OCI-LY3 (cell line): ENCODE measurements at regions not wholly inside any gene's neighbourhood (a gene's known extent, or its start where the extent isn't known, plus 50 kb on each side); places are given as distances from the start of the nearest gene placed in this dataset.

Source experiments
- H2AFZ ChIP-seq: fragments of 200-600, 300-600 bp; shearing (Covaris generic); 2 replicates; pipeline ENCODE4 v1.6.0; 2014; ENCODE audit warnings: antibody characterized with exemption, low read depth, low read length
- H3K27ac ChIP-seq: fragments of 200-600, 300-600 bp; sonication (generic); 2 replicates; pipeline ENCODE4 v1.5.1; 2014; ENCODE audit warnings: mild to moderate bottlenecking, low read length, moderate library complexity, mixed read lengths
- H3K27me3 ChIP-seq: fragments of 200-600, 300-600 bp; sonication (generic); 2 replicates; pipeline ENCODE4 v1.6.1; 2014; ENCODE audit warnings: low read depth, low read length, mixed read lengths
- H3K36me3 ChIP-seq: fragments of 200-600, 300-600 bp; sonication (generic); replicated peaks from 2 replicates; pipeline ENCODE3; 2014; ENCODE audit warnings: low read depth, low read length, mixed read lengths
- H3K4me1 ChIP-seq: fragments of 300-600, 200-600 bp; sonication (generic); 2 replicates; pipeline ENCODE4 v1.6.1; 2014; ENCODE audit warnings: low read length, mixed read lengths
- H3K4me2 ChIP-seq: fragments of 200-600, 300-600 bp; sonication (generic); 2 replicates; pipeline ENCODE4 v1.6.1; 2014; ENCODE audit warnings: low read length, mixed read lengths
- H3K4me3 ChIP-seq: fragments of 300-600, 200-600 bp; sonication (generic); 2 replicates; pipeline ENCODE4 v1.5.1; 2014; ENCODE audit warnings: antibody characterized with exemption, mild to moderate bottlenecking, low read length, moderate library complexity
- H3K79me2 ChIP-seq: fragments of 300-600, 200-600 bp; shearing (Covaris generic); 2 replicates; pipeline ENCODE4 v1.6.1; 2014; ENCODE audit warnings: mild to moderate bottlenecking, low read length, mixed read lengths
- H3K9ac ChIP-seq: fragments of 300-600, 200-600 bp; shearing (Covaris generic); 2 replicates; pipeline ENCODE4 v1.6.0; 2014; ENCODE audit warnings: mild to moderate bottlenecking, low read length, moderate library complexity
- H3K9me3 ChIP-seq: fragments of 200-600, 300-600 bp; shearing (Covaris generic); 2 replicates; pipeline ENCODE4 v1.6.1; 2014; ENCODE audit warnings: low read length, mixed read lengths; ENCODE audit not compliant: insufficient read depth
- H4K20me1 ChIP-seq: fragments of 200-600, 300-600 bp; sonication (generic); 2 replicates; pipeline ENCODE4 v1.6.1; 2016; ENCODE audit warnings: low read length, mixed read lengths; ENCODE audit not compliant: insufficient read depth
- EZH2phosphoT487 ChIP-seq: fragments of 200-600 bp; shearing (Covaris generic); IDR thresholded peaks from 2 replicates; pipeline ENCODE4 v1.6.1; 2018; ENCODE audit warnings: antibody characterized with exemption, mixed run types, low read depth
- TF ChIP-seq, protein P1 (sequence below): fragments of 200-600, 300-600 bp; sonication (generic); IDR thresholded peaks from 2 replicates; pipeline ENCODE4 v1.5.1; 2014; ENCODE audit warnings: antibody characterized with exemption, low read length, low read depth

DNA sequence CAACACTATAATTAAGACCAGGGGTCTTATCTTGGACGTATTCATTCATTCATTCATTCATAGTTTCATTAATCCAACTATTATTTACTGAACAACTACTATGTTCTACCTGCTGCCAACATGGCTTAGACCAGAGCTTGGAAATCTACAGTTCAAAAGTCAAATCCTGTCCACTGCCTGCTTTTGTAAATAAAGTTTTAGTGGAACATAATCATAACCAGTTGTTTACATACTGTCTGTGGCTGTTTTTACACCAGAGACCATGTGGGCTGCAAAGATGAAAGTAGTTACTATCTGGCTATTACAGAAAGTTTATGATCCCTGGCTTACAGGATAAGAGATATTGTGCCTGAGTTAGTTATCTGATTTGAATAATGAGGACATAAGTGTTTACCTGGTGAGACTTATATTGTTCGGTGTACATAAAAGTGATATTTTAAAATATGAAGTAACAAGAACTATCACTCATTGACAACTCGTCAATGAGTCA lies 567.7 kb downstream of the TFAP2B start:
- no peak overlapping the region for H3K4me2 ChIP-seq
- no peaks in the 10 kb centered on the region for H3K4me1 ChIP-seq
- H3K9ac ChIP-seq: no peak overlapping the region
- H3K9me3 ChIP-seq: no peaks in the 10 kb centered on the region
- no peaks in the 10 kb centered on the region for H4K20me1 ChIP-seq
- no peak overlapping the region for H3K27ac ChIP-seq
- H2AFZ ChIP-seq: no peak overlapping the region
- no peaks in the 10 kb centered on the region for H3K79me2 ChIP-seq
- TF ChIP-seq EZH2phosphoT487: no peak
- TF ChIP-seq, protein P1, sequence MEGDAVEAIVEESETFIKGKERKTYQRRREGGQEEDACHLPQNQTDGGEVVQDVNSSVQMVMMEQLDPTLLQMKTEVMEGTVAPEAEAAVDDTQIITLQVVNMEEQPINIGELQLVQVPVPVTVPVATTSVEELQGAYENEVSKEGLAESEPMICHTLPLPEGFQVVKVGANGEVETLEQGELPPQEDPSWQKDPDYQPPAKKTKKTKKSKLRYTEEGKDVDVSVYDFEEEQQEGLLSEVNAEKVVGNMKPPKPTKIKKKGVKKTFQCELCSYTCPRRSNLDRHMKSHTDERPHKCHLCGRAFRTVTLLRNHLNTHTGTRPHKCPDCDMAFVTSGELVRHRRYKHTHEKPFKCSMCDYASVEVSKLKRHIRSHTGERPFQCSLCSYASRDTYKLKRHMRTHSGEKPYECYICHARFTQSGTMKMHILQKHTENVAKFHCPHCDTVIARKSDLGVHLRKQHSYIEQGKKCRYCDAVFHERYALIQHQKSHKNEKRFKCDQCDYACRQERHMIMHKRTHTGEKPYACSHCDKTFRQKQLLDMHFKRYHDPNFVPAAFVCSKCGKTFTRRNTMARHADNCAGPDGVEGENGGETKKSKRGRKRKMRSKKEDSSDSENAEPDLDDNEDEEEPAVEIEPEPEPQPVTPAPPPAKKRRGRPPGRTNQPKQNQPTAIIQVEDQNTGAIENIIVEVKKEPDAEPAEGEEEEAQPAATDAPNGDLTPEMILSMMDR: no peak
- H3K27me3 ChIP-seq: no peaks in the 10 kb centered on the region
- H3K36me3 ChIP-seq: no peaks in the 10 kb centered on the region
- H3K4me3 ChIP-seq: no peak overlapping the region

- Histone ChIP-seq H4K20me1 (no peaks in the 10 kb centered on the region), H3K79me2 (no peaks in the 10 kb centered on the region), H3K4me1 (no peaks in the 10 kb centered on the region), H3K27ac (no peak overlapping the region), H3K4me2 (no peak overlapping the region), H3K4me3 (no peak overlapping the region), H2AFZ (no peak overlapping the region), H3K36me3 (no peaks in the 10 kb centered on the region), H3K9ac (no peak overlapping the region), H3K27me3 (no peaks in the 10 kb centered on the region), H3K9me3 (no peaks in the 10 kb centered on the region)
- TF ChIP-seq EZH2phosphoT487: no peak
- TF ChIP-seq, protein P1: no peak
Observed at GRCh38 chr6:51387907-51388306, 569.2 kb downstream of the TFAP2B start.

DNA sequence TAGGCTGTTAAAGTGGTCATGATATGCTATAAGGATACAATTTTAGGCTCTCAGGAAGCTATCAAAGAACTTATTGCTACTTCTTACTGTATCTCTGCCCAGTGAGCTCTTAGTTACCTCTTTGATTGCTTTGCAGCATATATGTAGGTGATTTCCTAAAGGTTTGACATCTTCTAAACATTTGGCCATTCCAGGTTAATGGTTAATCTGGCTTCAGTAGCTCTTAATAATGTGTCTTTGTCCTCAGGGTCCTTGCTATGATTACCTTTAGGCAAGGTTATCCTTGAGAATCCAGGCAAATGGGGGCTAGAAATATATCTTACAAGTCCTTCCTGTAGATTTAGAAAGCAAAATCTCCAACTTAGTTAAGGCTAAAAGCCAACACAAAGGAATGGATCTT lies 575.4 kb downstream of the TFAP2B start:
- Histone ChIP-seq H3K79me2 (no peaks in the 10 kb centered on the region), H4K20me1 (no peaks in the 10 kb centered on the region), H3K9ac (no peak overlapping the region), H3K27me3 (no peaks in the 10 kb centered on the region), H3K4me2 (no peak overlapping the region), H3K9me3 (no peaks in the 10 kb centered on the region), H3K4me3 (no peak overlapping the region), H3K4me1 (no peaks in the 10 kb centered on the region), H2AFZ (no peak overlapping the region), H3K27ac (no peak overlapping the region), H3K36me3 (no peaks in the 10 kb centered on the region)
- TF ChIP-seq EZH2phosphoT487: no peak
- TF ChIP-seq, protein P1: no peak

DNA sequence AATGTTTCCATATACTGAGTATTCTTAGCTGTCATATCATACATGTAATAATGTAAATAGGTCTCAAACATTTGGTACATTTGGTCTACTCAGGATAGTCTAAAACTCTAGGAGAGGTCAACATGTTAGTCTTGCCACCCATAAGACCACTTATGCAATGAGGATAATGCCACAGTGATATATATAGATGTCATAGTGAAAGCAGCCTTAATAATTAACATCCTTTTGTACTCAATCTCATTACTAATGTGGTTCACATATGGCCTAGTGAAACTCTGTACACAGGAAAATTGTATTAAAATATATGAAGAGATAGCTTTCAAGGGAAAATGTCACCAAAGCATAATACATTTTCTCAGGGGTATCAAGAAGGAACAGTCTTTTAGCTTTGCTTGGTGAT lies 577.9 kb downstream of the TFAP2B start:
- Histone ChIP-seq H3K79me2 (no peaks in the 10 kb centered on the region), H3K27ac (no peak overlapping the region), H3K4me1 (no peaks in the 10 kb centered on the region), H3K4me3 (no peak overlapping the region), H3K4me2 (no peak overlapping the region), H3K36me3 (no peaks in the 10 kb centered on the region), H3K9ac (no peak overlapping the region), H3K9me3 (no peaks in the 10 kb centered on the region), H4K20me1 (no peaks in the 10 kb centered on the region), H2AFZ (no peak overlapping the region), H3K27me3 (no peaks in the 10 kb centered on the region)
- TF ChIP-seq, protein P1: no peak
- TF ChIP-seq EZH2phosphoT487: no peak
